HG03097 (cell line): ENCODE measurements at regions not wholly inside any gene's neighbourhood (a gene's known extent, or its start where the extent isn't known, plus 50 kb on each side); places are given as distances from the start of the nearest gene placed in this dataset.

Experiments
- ATAC-seq: cut with Tn5 transposase; IDR thresholded peaks from one replicate; pipeline ENCODE4 v1.9.1; 2021; ENCODE audit not compliant: unreplicated experiment, low FRiP score

- ATAC-seq: no peak
Measured at GRCh38 chr1:59135761-59136255, 161.1 kb upstream of the FGGY start.

- ATAC-seq: no peak
Measured at GRCh38 chr1:59136541-59137275, 160.2 kb upstream of the FGGY start.

- no peak for ATAC-seq
Measured at GRCh38 chr1:59137276-59137615, 159.6 kb upstream of the FGGY start.

GRCh38 chr1:59137968-59138367 is 158.9 kb upstream of the FGGY start:
- ATAC-seq: no peak

- ATAC-seq: no peak
Measured at GRCh38 chr1:59138402-59138801, 158.5 kb upstream of the FGGY start.

- ATAC-seq: no peak
Measured at GRCh38 chr1:59139396-59139795, 157.5 kb upstream of the FGGY start.

- no peak for ATAC-seq
Measured at GRCh38 chr1:59141267-59141863, 155.5 kb upstream of the FGGY start.

- ATAC-seq: no peak
Measured at GRCh38 chr1:59142311-59143132, 154.4 kb upstream of the FGGY start.

GRCh38 chr1:59143133-59143487 is 153.8 kb upstream of the FGGY start:
- no peak for ATAC-seq

GRCh38 chr1:59143811-59144210 is 153.1 kb upstream of the FGGY start:
- ATAC-seq: no peak

- no peak for ATAC-seq
Measured at GRCh38 chr1:59144959-59145358, 151.9 kb upstream of the FGGY start.

GRCh38 chr1:59146056-59146455 is 150.8 kb upstream of the FGGY start:
- no peak for ATAC-seq

GRCh38 chr1:59146651-59147358 is 150.1 kb upstream of the FGGY start:
- ATAC-seq: peak; percentile 55

- ATAC-seq: no peak
Measured at GRCh38 chr1:59149435-59149834, 147.5 kb upstream of the FGGY start.

- peak; percentile 51 for ATAC-seq
Measured at GRCh38 chr1:59150577-59151386, 146.1 kb upstream of the FGGY start.

- ATAC-seq: no peak
Measured at GRCh38 chr1:59151387-59151761, 145.5 kb upstream of the FGGY start.

GRCh38 chr1:59151860-59152259 is 145.0 kb upstream of the FGGY start:
- ATAC-seq: no peak

GRCh38 chr1:59152511-59152910 is 144.4 kb upstream of the FGGY start:
- ATAC-seq: no peak

- ATAC-seq: no peak
Measured at GRCh38 chr1:59154401-59154800, 142.5 kb upstream of the FGGY start.

- no peak for ATAC-seq
Measured at GRCh38 chr1:59155351-59155750, 141.5 kb upstream of the FGGY start.
